BJ (cell line): ENCODE measurements at regions not wholly inside any gene's neighbourhood (a gene's known extent, or its start where the extent isn't known, plus 50 kb on each side); places are given as distances from the start of the nearest gene placed in this dataset.

Experiments
- CTCF ChIA-PET: fragments of 350-600 bp; formaldehyde crosslinking; extraction: SDS; loops from one replicate; lab custom pipeline; 2021; ENCODE audit warnings: antibody characterized with exemption, inconsistent platforms; lab: Yijun Ruan, JAX
- POLR2A ChIA-PET: fragments of 300-600 bp; sonication (Branson Sonifier 250); formaldehyde crosslinking; extraction: SDS; loops from one replicate; lab custom pipeline; 2021; ENCODE audit warnings: antibody characterized with exemption; lab: Charles Lee
- DNase-seq: peaks from one replicate; pipeline ENCODE4 v3.0.0-alpha.2; 2011; ENCODE audit warnings: low read depth
- H3K27me3 ChIP-seq: 2 replicates; pipeline ENCODE4 v1.6.0; 2011; ENCODE audit warnings: low read length; ENCODE audit not compliant: control insufficient read depth, insufficient read depth
- H3K36me3 ChIP-seq: 2 replicates; pipeline ENCODE4 v1.5.1; 2011; ENCODE audit warnings: low read length; ENCODE audit not compliant: control insufficient read depth, insufficient read depth
- H3K4me3 ChIP-seq: 2 replicates; pipeline ENCODE4 v1.5.1; 2011; ENCODE audit warnings: low read depth, mild to moderate bottlenecking, control low read depth, low read length
- TF ChIP-seq, protein P1 (sequence below): IDR thresholded peaks from 2 replicates; pipeline ENCODE4 v1.5.1; 2011; ENCODE audit warnings: low read depth, mild to moderate bottlenecking, control low read depth, inconsistent platforms, low read length, moderate library complexity; ENCODE audit not compliant: insufficient read depth

DNA sequence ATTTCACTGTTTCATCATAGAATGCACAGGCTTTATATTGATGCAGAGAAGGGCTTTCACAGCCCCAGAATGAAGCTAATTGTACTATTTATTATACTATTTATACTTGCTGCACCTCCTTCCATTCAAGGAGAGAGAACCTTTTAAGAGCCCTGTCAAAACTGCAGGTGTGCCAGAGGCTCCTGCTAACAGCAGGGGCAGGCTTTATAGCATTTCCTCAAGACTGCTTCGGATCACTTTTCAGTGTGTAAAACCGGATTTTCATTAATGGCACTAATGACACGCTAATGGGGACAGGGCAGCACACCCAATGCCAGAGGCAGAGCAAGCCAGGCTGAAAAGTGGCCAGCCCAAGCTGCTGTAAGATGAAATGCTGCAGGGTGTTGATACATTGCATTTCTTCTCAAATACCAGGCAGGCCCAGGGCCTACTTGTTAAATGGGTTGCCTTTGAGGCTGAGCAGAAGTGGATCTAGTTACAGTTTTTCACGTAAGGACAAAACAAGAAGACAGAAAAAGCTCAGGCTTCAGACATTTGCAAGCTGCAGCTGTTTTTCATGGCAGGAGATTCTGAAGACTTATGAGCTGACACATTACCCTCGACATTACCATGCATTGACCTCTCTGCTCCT lies 487.7 kb upstream of the BTBD3 start:
- Histone ChIP-seq H3K4me3 (no peak overlapping the region), H3K36me3 (no peaks in the 10 kb centered on the region), H3K27me3 (no peaks in the 10 kb centered on the region)
- TF ChIP-seq, protein P1, sequence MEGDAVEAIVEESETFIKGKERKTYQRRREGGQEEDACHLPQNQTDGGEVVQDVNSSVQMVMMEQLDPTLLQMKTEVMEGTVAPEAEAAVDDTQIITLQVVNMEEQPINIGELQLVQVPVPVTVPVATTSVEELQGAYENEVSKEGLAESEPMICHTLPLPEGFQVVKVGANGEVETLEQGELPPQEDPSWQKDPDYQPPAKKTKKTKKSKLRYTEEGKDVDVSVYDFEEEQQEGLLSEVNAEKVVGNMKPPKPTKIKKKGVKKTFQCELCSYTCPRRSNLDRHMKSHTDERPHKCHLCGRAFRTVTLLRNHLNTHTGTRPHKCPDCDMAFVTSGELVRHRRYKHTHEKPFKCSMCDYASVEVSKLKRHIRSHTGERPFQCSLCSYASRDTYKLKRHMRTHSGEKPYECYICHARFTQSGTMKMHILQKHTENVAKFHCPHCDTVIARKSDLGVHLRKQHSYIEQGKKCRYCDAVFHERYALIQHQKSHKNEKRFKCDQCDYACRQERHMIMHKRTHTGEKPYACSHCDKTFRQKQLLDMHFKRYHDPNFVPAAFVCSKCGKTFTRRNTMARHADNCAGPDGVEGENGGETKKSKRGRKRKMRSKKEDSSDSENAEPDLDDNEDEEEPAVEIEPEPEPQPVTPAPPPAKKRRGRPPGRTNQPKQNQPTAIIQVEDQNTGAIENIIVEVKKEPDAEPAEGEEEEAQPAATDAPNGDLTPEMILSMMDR, result no peak
- no peak for DNase-seq
- CTCF ChIA-PET, result no interaction called here
- POLR2A ChIA-PET, result no interaction called here

- H3K4me3 ChIP-seq, result no peak overlapping the region
- no peak for DNase-seq
- ChIA-PET CTCF (no interaction called here), POLR2A (no interaction called here)
- no peaks in the 10 kb centered on the region for H3K36me3 ChIP-seq
- no peaks in the 10 kb centered on the region for H3K27me3 ChIP-seq
- TF ChIP-seq, protein P1, result no peak
Measured at GRCh38 chr20:11430652-11431051, 487.0 kb upstream of the BTBD3 start.

GRCh38 chr20:11431621-11432020 lies 486.1 kb upstream of the BTBD3 start:
- POLR2A ChIA-PET, result no interaction called here
- no peak for DNase-seq
- Histone ChIP-seq H3K36me3 (no peaks in the 10 kb centered on the region), H3K27me3 (no peaks in the 10 kb centered on the region), H3K4me3 (no peak overlapping the region)
- CTCF ChIA-PET, result no interaction called here
- TF ChIP-seq, protein P1, result no peak

DNA sequence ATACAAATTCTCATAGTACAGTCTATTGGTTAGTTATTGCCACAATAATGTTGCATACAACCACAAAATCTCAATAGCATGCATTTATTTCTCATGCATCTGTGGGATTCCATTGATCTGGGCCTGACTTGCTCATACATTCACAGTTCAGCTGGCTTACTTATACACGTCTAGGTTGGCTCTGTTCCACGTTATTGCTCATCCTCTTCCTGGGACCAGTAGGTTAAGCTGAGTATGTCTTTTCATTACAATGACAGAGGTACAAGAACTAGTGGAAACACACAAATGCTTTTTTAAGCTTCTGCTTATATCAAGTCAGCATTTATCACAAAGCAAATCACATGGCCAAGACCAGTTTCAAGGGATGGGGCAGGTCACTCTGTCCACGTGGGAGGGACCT lies 485.3 kb upstream of the BTBD3 start:
- ChIA-PET CTCF (interaction anchor here (1.6 kb wide), 1 partner anchor 19 kb away, joined by 3 read pairs; no protein-coding TSS in a partner anchor), POLR2A (no interaction called here)
- TF ChIP-seq, protein P1, result no peak

GRCh38 chr20:11436113-11436905 lies 481.4 kb upstream of the BTBD3 start:
- Histone ChIP-seq H3K4me3 (no peak overlapping the region), H3K36me3 (no peaks in the 10 kb centered on the region), H3K27me3 (no peaks in the 10 kb centered on the region)
- no peak for DNase-seq
- CTCF ChIA-PET, result no interaction called here
- POLR2A ChIA-PET, result no interaction called here
- TF ChIP-seq, protein P1, result no peak

More for the DNA sequence above, 485.3 kb upstream of the BTBD3 start:
- no peaks in the 10 kb centered on the region for H3K36me3 ChIP-seq
- no peaks in the 10 kb centered on the region for H3K27me3 ChIP-seq
- no peak overlapping the region for H3K4me3 ChIP-seq
- DNase-seq, result no peak
